IMR-90 (cell line): ENCODE measurements at regions not wholly inside any gene's neighbourhood (a gene's known extent, or its start where the extent isn't known, plus 50 kb on each side); places are given as distances from the start of the nearest gene placed in this dataset.

Experiments used
- CHD1 ChIP-seq: IDR thresholded peaks from 2 replicates; pipeline ENCODE4 v1.6.1; 2012; ENCODE audit warnings: low read depth, low read length, improper control_type of control experiment
- CTCF ChIP-seq: conservative IDR thresholded peaks from 2 replicates; pipeline ENCODE4 v1.5.1; 2012; ENCODE audit warnings: mild to moderate bottlenecking, low read depth, low read length, improper control_type of control experiment
- ELK1 ChIP-seq: fragments of 150-350 bp; IDR thresholded peaks from 2 replicates; pipeline ENCODE4 v1.6.1; 2016; ENCODE audit warnings: low read depth, mild to moderate bottlenecking, low read length, moderate library complexity, borderline replicate concordance
- FOS ChIP-seq: fragments of 150-350 bp; IDR thresholded peaks from 2 replicates; pipeline ENCODE4 v1.6.1; 2016; ENCODE audit warnings: low read depth, low read length
- MAZ ChIP-seq: IDR thresholded peaks from 2 replicates; pipeline ENCODE4 v1.6.1; 2012; ENCODE audit warnings: low read depth, mild to moderate bottlenecking, low read length, improper control_type of control experiment, moderate library complexity, borderline replicate concordance
- NFE2L2 ChIP-seq: fragments of 150-350 bp; IDR thresholded peaks from 2 replicates; pipeline ENCODE4 v1.6.1; 2016; ENCODE audit warnings: low read depth, mild to moderate bottlenecking, low read length
- POLR2A ChIP-seq: IDR thresholded peaks from 2 replicates; pipeline ENCODE4 v1.6.1; 2012; ENCODE audit warnings: mild to moderate bottlenecking, low read depth, low read length
- RAD21 ChIP-seq: IDR thresholded peaks from 2 replicates; pipeline ENCODE4 v1.6.1; 2012; ENCODE audit warnings: low read length, improper control_type of control experiment
- RCOR1 ChIP-seq: IDR thresholded peaks from 2 replicates; pipeline ENCODE4 v1.6.1; 2012; ENCODE audit warnings: mild to moderate bottlenecking, low read length, improper control_type of control experiment; ENCODE audit not compliant: insufficient replicate concordance
- RFX5 ChIP-seq: IDR thresholded peaks from 2 replicates; pipeline ENCODE4 v1.8.0; 2012; ENCODE audit warnings: low read depth, mild to moderate bottlenecking, low read length, moderate library complexity
- USF2 ChIP-seq: fragments of 150-350 bp; IDR thresholded peaks from 2 replicates; pipeline ENCODE4 v1.6.1; 2017; ENCODE audit warnings: mild to moderate bottlenecking, antibody characterized with exemption, low read length, low read depth

- TF ChIP-seq POLR2A (no peak), CTCF (no peak), ELK1 (no peak), FOS (no peak), USF2 (no peak), RCOR1 (no peak), RFX5 (no peak), NFE2L2 (no peak), MAZ (no peak), CHD1 (no peak), RAD21 (no peak)
These were observed 264.4 kb downstream of the CTTN start for GRCh38 chr11:70662691-70663098.
